ENCODE measurements at regions not wholly inside any gene's neighbourhood (a gene's known extent, or its start where the extent isn't known, plus 50 kb on each side); places are given as distances from the start of the nearest gene placed in this dataset.
"Not testable (repeated sequence)": the region's sequence is repeated elsewhere in the genome, so short reads cannot be mapped to it uniquely, and the experiment has no call there.

DNA sequence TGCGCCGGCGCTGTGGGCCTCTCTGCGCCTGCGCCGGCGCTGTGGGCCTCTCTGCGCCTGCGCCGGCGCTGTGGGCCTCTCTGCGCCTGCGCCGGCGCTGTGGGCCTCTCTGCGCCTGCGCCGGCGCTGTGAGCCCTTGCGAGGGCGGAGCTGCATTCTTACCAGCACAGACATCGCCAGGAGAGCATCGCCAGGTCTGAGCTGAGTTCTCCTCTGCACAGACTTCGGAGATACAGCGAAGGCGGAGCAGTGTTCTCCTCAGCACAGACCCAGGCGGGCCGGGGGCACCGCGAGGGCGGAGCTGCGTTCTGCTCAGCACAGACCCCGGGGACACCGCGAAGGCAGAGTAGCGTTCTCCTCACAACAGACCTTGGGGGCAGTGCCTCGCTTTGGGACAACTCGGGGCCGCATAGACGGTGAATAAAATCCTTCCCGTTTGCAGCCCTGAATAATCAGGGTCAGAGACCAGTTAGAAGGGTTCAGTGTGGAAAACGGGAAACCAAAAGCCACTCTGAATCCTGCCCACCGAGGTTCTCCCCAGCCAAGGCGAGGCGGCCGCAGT, 1268.1 kb downstream of the FOXD4L5 start:
- not testable (repeated sequence) for DNase-seq (ENCODE audit: low spot score)

DNA sequence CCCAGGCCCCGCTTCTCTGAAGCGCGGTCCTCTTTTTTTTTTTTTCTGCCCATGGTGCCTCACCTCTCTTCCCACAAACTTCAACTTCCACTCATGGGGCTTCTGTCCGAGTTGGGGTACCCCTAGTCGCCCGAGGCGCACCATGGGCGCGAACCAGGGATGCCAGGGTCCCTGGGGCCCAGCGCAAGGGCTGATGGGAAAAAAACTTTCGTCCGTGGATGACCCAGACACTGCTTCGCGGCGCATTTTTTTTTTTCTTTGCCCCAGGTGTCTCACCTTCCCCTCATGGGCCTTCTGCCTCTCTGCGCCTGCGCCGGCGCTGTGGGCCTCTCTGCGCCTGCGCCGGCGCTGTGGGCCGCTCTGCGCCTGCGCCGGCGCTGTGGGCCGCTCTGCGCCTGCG, 1268.8 kb downstream of the FOXD4L5 start:
- DNase-seq (ENCODE audit: low spot score) = not testable (repeated sequence)

DNA sequence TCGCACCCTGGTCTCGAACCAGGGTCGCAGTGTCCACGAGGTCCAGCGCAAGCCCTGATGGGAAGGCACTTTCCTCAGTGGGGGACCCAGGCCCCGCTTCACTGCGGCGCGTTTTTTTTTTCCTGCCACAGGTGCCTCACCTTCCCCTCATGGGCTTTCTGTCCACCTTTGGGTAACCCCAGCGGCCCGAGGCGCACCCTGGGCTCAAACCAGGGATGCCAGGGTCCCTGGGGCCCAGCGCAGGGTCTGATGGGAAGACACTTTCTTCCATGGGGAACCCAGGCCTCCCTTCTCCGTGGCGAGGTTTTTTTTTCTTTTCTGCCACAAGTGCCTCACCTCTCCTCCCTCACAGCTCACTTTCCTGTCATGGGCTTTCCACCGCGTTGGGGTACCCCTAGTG, 1269.9 kb downstream of the FOXD4L5 start:
- no peak for DNase-seq (ENCODE audit: low spot score)

DNA sequence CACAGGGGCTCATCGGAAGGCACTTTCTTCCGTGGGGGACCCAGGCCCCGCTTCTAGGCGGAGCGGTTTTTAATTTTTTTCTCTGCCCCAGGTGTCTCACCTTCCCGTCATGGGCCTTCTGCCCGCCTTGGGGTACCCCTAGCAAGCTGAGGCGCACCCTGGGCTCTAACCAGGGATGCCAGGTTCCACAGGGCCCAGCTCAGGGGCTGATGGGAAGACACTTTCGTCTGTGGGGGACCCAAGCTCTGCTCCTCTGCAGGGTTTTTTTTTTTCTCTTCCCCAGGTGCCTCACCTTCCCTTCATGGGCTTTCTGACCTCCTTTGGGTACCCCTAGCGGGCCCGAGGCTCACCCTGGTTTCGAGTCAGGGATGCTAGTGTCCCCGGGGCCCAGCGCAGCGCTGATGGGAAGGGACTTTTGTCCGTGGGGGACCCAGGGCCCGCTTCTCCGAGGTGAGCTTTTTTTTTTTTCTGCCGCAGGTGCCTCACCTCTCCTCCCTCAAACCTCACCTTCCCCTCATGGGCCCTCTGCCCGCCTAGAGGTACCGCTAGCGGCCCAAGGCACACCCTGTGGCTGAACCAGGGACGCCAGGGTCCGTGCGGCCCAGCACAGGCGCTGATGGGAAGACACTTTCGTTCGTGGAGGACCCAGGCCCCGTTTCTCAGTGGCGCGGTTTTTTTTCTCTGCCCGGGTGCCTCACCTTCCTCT, 1270.5 kb downstream of the FOXD4L5 start:
- DNase-seq (ENCODE audit: low spot score) = not testable (repeated sequence)

DNA sequence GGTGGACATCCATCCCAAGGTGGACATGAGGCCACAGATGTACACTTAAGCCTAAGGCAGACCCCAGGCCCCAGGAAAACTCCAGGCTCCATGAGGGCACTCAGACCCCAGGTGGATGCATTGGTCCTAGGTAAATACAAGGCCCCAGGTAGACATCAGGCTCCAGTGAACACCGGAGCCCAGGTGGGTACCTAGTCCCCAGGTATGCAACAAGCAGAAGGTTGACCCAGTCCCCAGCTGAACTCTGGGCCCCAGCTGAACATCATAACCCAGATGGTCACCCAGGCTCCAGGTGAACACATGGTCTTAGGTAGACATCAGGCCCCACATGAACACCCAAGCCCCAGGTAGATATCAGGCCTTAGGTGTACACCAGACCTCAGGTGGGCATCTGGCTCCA, 1271.9 kb downstream of the FOXD4L5 start:
- DNase-seq (ENCODE audit: low spot score) = not testable (repeated sequence)

DNA sequence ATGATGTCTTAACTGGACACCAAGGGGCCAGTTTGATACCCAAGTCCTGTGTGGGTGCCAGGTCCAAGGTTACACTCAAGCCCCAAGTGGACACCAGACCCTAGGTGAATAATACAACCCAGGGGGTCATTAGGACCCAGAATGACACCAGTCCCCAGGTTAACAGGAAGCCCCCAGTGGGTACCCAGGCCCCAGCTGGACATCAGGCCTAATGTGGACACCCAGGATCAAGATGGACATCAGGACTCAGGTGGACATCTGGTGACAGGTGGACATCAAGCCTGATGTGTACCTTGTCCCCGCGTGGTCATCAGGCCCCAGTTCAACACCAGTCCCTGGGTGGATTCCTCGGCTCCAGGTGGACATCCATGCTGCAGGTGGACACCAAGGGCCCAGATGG, 1273.0 kb downstream of the FOXD4L5 start:
- DNase-seq (ENCODE audit: low spot score) = not testable (repeated sequence)

DNA sequence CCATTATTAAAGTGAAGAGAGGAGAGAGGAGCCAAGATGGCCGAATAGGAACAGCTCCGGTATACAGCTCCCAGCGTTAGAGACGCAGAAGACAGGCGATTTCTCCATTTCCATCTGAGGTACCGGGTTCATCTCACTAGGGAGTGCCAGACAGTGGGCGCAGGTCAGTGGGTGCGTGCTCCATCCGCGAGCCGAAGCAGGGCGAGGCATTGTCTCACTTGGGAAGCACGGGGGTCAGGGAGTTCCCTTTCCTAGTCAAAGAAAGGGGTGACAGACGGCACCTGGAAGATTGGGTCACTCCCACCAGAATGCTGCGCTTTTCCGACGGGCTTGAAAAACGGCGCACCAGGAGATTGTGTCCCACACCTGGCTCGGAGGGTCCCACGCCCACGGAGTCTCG, 1305.3 kb downstream of the FOXD4L5 start:
- DNase-seq (ENCODE audit: low spot score) = not testable (repeated sequence)

All from COLO829 (cell line).